ENCODE measurements at regions not wholly inside any gene's neighbourhood (a gene's known extent, or its start where the extent isn't known, plus 50 kb on each side); places are given as distances from the start of the nearest gene placed in this dataset.

- Histone ChIP-seq H3K36me3 (ENCODE audit: control insufficient read depth, insufficient read depth, low read length) (no peaks in the 10 kb centered on the region), H3K27me3 (ENCODE audit: control insufficient read depth, insufficient read depth, low read length) (no peaks in the 10 kb centered on the region), H3K4me3 (ENCODE audit: low read depth, low read length) (no peak overlapping the region)
- no peak for DNase-seq (ENCODE audit: low read depth)
- no peak for TF ChIP-seq CTCF (IDR thresholded peaks at IDR 0.05; ENCODE audit: insufficient read depth, low read length, poor library complexity, severe bottlenecking)
Observed at GRCh38 chr15:99507504-99508310, 58.1 kb upstream of the MEF2A start.

- Histone ChIP-seq H3K4me3 (ENCODE audit: low read depth, low read length) (no peak overlapping the region), H3K36me3 (ENCODE audit: control insufficient read depth, insufficient read depth, low read length) (no peaks in the 10 kb centered on the region)
Observed at GRCh38 chr15:99508311-99508645, 57.5 kb upstream of the MEF2A start.

GRCh38 chr15:99508852-99509251 lies 56.9 kb upstream of the MEF2A start:
- Histone ChIP-seq H3K27me3 (ENCODE audit: control insufficient read depth, insufficient read depth, low read length) (no peaks in the 10 kb centered on the region), H3K4me3 (ENCODE audit: low read depth, low read length) (no peak overlapping the region), H3K36me3 (ENCODE audit: control insufficient read depth, insufficient read depth, low read length) (no peaks in the 10 kb centered on the region)
- no peak for TF ChIP-seq CTCF (IDR thresholded peaks at IDR 0.05; ENCODE audit: insufficient read depth, low read length, poor library complexity, severe bottlenecking)
- no peak for DNase-seq (ENCODE audit: low read depth)

More at GRCh38 chr15:99508311-99508645, 57.5 kb upstream of the MEF2A start:
- no peak for DNase-seq (ENCODE audit: low read depth)
- H3K27me3 ChIP-seq (ENCODE audit: control insufficient read depth, insufficient read depth, low read length): no peaks in the 10 kb centered on the region
- no peak for TF ChIP-seq CTCF (IDR thresholded peaks at IDR 0.05; ENCODE audit: insufficient read depth, low read length, poor library complexity, severe bottlenecking)

GRCh38 chr15:99509686-99510461 lies 55.9 kb upstream of the MEF2A start:
- Histone ChIP-seq H3K36me3 (ENCODE audit: control insufficient read depth, insufficient read depth, low read length) (no peaks in the 10 kb centered on the region), H3K27me3 (ENCODE audit: control insufficient read depth, insufficient read depth, low read length) (no peaks in the 10 kb centered on the region), H3K4me3 (ENCODE audit: low read depth, low read length) (no peak overlapping the region)
- DNase-seq (ENCODE audit: low read depth): no peak
- no peak for TF ChIP-seq CTCF (IDR thresholded peaks at IDR 0.05; ENCODE audit: insufficient read depth, low read length, poor library complexity, severe bottlenecking)

- TF ChIP-seq CTCF (IDR thresholded peaks at IDR 0.05; ENCODE audit: insufficient read depth, low read length, poor library complexity, severe bottlenecking): no peak
- Histone ChIP-seq H3K27me3 (ENCODE audit: control insufficient read depth, insufficient read depth, low read length) (no peaks in the 10 kb centered on the region), H3K4me3 (ENCODE audit: low read depth, low read length) (no peak overlapping the region), H3K36me3 (ENCODE audit: control insufficient read depth, insufficient read depth, low read length) (no peaks in the 10 kb centered on the region)
- DNase-seq (ENCODE audit: low read depth): no peak
Observed at GRCh38 chr15:99511531-99511865, 54.3 kb upstream of the MEF2A start.

All from kidney epithelial cell (primary cell).